Neural progenitor cell (in vitro differentiated cells): ENCODE measurements at regions not wholly inside any gene's neighbourhood (a gene's known extent, or its start where the extent isn't known, plus 50 kb on each side); places are given as distances from the start of the nearest gene placed in this dataset.

ENCODE experiments used
- DNase-seq: peaks from one replicate; pipeline ENCODE4 v3.0.0-alpha.2; 2016; ENCODE audit warnings: low spot score
- H2AFZ ChIP-seq: fragments of 200-600 bp; sonication (generic); replicated peaks from 2 replicates; pipeline ENCODE4 v1.6.1; 2016; ENCODE audit warnings: antibody characterized with exemption
- H3F3A ChIP-seq: fragments of 200-600 bp; sonication (generic); 2 replicates; pipeline ENCODE4 v1.6.1; 2016; ENCODE audit warnings: antibody characterized with exemption, low read depth
- H3K27ac ChIP-seq: fragments of 200-600 bp; sonication (generic); 2 replicates; pipeline ENCODE4 v1.5.1; 2016; ENCODE audit warnings: mild to moderate bottlenecking
- H3K27me3 ChIP-seq: fragments of 200-600 bp; sonication (generic); 2 replicates; pipeline ENCODE4 v1.6.1; 2016; ENCODE audit warnings: mild to moderate bottlenecking, moderate library complexity
- H3K36me3 ChIP-seq: fragments of 200-600 bp; sonication (generic); 2 replicates; pipeline ENCODE4 v1.5.1; 2016
- H3K4me1 ChIP-seq: fragments of 200-600 bp; sonication (generic); 2 replicates; pipeline ENCODE4 v1.6.1; 2016; ENCODE audit warnings: mixed run types
- H3K4me2 ChIP-seq: fragments of 200-600 bp; sonication (generic); 2 replicates; pipeline ENCODE4 v1.6.1; 2016
- H3K4me3 ChIP-seq: fragments of 200-600 bp; sonication (generic); 2 replicates; pipeline ENCODE4 v1.5.1; 2016
- H3K79me2 ChIP-seq: fragments of 200-600 bp; sonication (generic); 2 replicates; pipeline ENCODE4 v1.6.1; 2016; ENCODE audit warnings: low read depth
- H3K9ac ChIP-seq: fragments of 200-600 bp; sonication (generic); 2 replicates; pipeline ENCODE4 v1.6.1; 2016
- H3K9me3 ChIP-seq: fragments of 200-600 bp; sonication (generic); 2 replicates; pipeline ENCODE4 v1.5.1; 2016; ENCODE audit warnings: low read depth
- H4K20me1 ChIP-seq: fragments of 200-600 bp; sonication (generic); 2 replicates; pipeline ENCODE4 v1.6.1; 2016; ENCODE audit warnings: low read depth
- H3K27ac Mint-ChIP-seq: 3 replicates; pipeline ENCODE4 v1.8.0; 2021; ENCODE audit warnings: mixed read lengths
- H3K27me3 Mint-ChIP-seq: 2 replicates; pipeline ENCODE4 v1.8.0; 2022; ENCODE audit warnings: low read depth, mild to moderate bottlenecking, inconsistent platforms, moderate library complexity, mixed read lengths; ENCODE audit not compliant: insufficient read depth
- H3K36me3 Mint-ChIP-seq: 3 replicates; pipeline ENCODE4 v1.8.0; 2021; ENCODE audit warnings: mixed read lengths
- H3K4me1 Mint-ChIP-seq: 3 replicates; pipeline ENCODE4 v1.8.0; 2021; ENCODE audit warnings: mixed read lengths
- H3K4me3 Mint-ChIP-seq: 3 replicates; pipeline ENCODE4 v1.8.0; 2021; ENCODE audit warnings: mild to moderate bottlenecking, moderate library complexity, mixed read lengths
- H3K9me3 Mint-ChIP-seq: 3 replicates; pipeline ENCODE4 v1.8.0; 2020; ENCODE audit warnings: mixed read lengths
- CTCF ChIP-seq: fragments of 200-600 bp; sonication (generic); IDR thresholded peaks from 2 replicates; pipeline ENCODE4 v1.5.1; 2017; ENCODE audit warnings: antibody characterized with exemption, mild to moderate bottlenecking
- EZH2 ChIP-seq: fragments of 200-600 bp; sonication (generic); IDR thresholded peaks from 2 replicates; pipeline ENCODE4 v1.6.1; 2017; ENCODE audit warnings: antibody characterized with exemption, mild to moderate bottlenecking, moderate library complexity
- EZH2phosphoT487 ChIP-seq: fragments of 200-600 bp; sonication (generic); IDR thresholded peaks from 2 replicates; pipeline ENCODE4 v1.6.1; 2017; ENCODE audit warnings: antibody characterized with exemption

DNA sequence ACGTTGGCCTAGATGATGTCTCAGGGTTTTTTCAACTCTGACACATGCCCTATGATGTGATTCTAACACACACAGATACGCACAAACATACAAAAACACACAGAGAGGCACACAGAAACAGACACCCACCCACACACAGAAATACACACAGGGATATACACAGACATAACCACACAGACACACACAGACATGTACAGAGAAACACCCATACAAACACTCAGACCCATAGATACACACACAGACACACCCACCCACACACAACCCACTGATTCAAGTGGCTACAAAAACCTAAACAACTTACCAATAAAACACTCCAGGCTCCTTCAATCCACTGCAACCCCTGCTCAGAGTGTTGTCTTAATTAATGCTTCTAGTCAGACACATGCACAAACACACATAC lies 244.6 kb upstream of the CCL2 start:
- Mint-ChIP-seq H3K27ac (no peak overlapping the region), H3K36me3 (no peaks in the 10 kb centered on the region), H3K4me3 (no peak overlapping the region), H3K27me3 (peaks cover 4% of the 10 kb centered on the region), H3K4me1 (no peaks in the 10 kb centered on the region), H3K9me3 (no peaks in the 10 kb centered on the region)
- Histone ChIP-seq H2AFZ (no peak overlapping the region), H3K27ac (no peak overlapping the region), H3K79me2 (no peaks in the 10 kb centered on the region), H3K4me2 (no peak overlapping the region), H3K36me3 (no peaks in the 10 kb centered on the region), H3K27me3 (no peaks in the 10 kb centered on the region), H3K9me3 (no peaks in the 10 kb centered on the region), H3K9ac (no peak overlapping the region), H4K20me1 (no peaks in the 10 kb centered on the region), H3F3A (no peaks in the 10 kb centered on the region), H3K4me1 (no peaks in the 10 kb centered on the region), H3K4me3 (no peak overlapping the region)
- TF ChIP-seq EZH2 (no peak), EZH2phosphoT487 (no peak), CTCF (no peak)
- DNase-seq: no peak

DNA sequence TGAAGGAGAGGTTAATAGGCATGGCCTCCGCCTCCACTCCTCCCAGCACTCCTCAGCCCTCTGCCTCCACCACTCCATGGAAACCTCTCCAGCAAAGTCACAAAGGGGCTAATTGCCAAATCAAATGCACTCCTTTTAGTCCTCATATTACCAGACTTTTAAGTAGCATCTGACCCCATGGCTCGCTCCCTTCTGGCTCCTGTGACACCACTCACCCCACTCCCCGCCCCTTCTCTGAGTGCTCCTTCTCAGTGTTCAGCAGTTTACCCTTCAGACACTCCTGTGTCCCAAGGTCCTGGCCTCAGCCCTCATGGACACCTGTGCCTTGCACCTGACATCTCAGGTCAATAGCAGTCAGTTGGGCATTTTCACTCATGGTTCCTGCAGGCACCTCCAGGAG lies 243.5 kb upstream of the CCL2 start:
- H3F3A ChIP-seq: no peaks in the 10 kb centered on the region
- Mint-ChIP-seq H3K9me3 (no peaks in the 10 kb centered on the region), H3K27ac (no peak overlapping the region)

DNA sequence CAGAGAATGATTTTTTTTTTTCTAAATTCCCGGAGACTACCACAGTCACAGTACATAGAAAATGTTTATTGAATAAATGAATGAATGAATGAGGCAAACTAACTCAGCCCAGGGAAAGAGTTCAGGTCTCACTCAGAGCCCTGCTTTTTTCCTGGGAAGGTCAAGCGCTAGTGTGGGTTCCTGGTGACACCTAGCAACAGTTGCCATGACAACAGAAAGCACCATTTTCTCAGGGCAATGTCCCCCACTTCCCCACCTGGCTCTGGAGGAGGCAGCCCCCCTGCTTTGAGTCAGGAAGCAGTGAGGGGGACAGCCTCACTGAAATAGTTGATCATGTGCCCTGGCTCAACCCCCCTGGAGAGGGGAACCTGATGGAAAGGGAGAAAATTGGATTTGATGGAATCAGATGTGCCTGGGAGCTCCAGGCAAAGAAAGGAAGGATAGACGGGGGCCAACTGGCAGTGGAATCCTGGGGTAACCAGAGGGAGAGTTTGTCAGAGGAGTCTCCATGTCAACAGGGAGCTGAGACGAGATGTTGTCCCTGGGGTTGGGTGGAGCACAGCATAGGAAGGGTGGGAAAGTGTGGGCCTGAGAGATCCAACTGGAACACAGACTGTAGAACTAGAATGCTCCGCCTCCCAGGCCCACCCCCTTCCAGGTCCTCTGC lies 242.2 kb upstream of the CCL2 start:
- no peaks in the 10 kb centered on the region for H3K27me3 ChIP-seq
- Mint-ChIP-seq H3K9me3 (no peaks in the 10 kb centered on the region), H3K27me3 (peaks cover 4% of the 10 kb centered on the region), H3K36me3 (no peaks in the 10 kb centered on the region), H3K4me3 (no peak overlapping the region), H3K4me1 (no peaks in the 10 kb centered on the region), H3K27ac (peak overlapping the region; percentile 30)
- no peak overlapping the region for H2AFZ ChIP-seq
- no peak for TF ChIP-seq EZH2
- TF ChIP-seq CTCF: no peak
- TF ChIP-seq EZH2phosphoT487: no peak
- no peak overlapping the region for H3K27ac ChIP-seq
- no peak overlapping the region for H3K9ac ChIP-seq
- no peaks in the 10 kb centered on the region for H3K9me3 ChIP-seq
- H3K36me3 ChIP-seq: no peaks in the 10 kb centered on the region
- H3K4me2 ChIP-seq: no peak overlapping the region
- H4K20me1 ChIP-seq: no peaks in the 10 kb centered on the region
- DNase-seq: peak; percentile 14
- H3K4me1 ChIP-seq: no peaks in the 10 kb centered on the region
- no peaks in the 10 kb centered on the region for H3F3A ChIP-seq
- H3K79me2 ChIP-seq: no peaks in the 10 kb centered on the region
- H3K4me3 ChIP-seq: no peak overlapping the region

More for the DNA sequence above, 243.5 kb upstream of the CCL2 start:
- no peak for TF ChIP-seq EZH2phosphoT487
- no peak for TF ChIP-seq CTCF
- no peak for TF ChIP-seq EZH2
- H2AFZ ChIP-seq: no peak overlapping the region
- no peak overlapping the region for H3K27ac ChIP-seq
- Mint-ChIP-seq H3K4me1 (no peaks in the 10 kb centered on the region), H3K4me3 (no peak overlapping the region), H3K36me3 (no peaks in the 10 kb centered on the region), H3K27me3 (peaks cover 4% of the 10 kb centered on the region)
- no peaks in the 10 kb centered on the region for H3K9me3 ChIP-seq
- H3K79me2 ChIP-seq: no peaks in the 10 kb centered on the region
- H3K27me3 ChIP-seq: no peaks in the 10 kb centered on the region
- no peak overlapping the region for H3K9ac ChIP-seq
- no peak for DNase-seq
- H3K4me3 ChIP-seq: no peak overlapping the region
- H4K20me1 ChIP-seq: no peaks in the 10 kb centered on the region
- H3K36me3 ChIP-seq: no peaks in the 10 kb centered on the region
- H3K4me2 ChIP-seq: no peak overlapping the region
- no peaks in the 10 kb centered on the region for H3K4me1 ChIP-seq
